HCT116 (cell line): ENCODE measurements at regions not wholly inside any gene's neighbourhood (a gene's known extent, or its start where the extent isn't known, plus 50 kb on each side); places are given as distances from the start of the nearest gene placed in this dataset.

ENCODE experiments used
- CBX3 ChIP-seq: IDR thresholded peaks from 2 replicates; pipeline ENCODE4 v1.6.1; 2012; ENCODE audit warnings: low read depth
- CEBPB ChIP-seq: IDR thresholded peaks from 2 replicates; pipeline ENCODE4 v1.6.1; 2012; ENCODE audit warnings: low read depth
- CTCF ChIP-seq, 3 experiments: fragments of 200-600 bp in 1 of 3; sonication (generic) in 1 of 3; IDR thresholded peaks in 2 of 3; conservative IDR thresholded peaks in 1 of 3; 2 replicates each; pipeline ENCODE4 v1.5.1; 2012 to 2017; ENCODE audit warnings: low read depth in 2 of 3, low read length in 2 of 3, antibody characterized with exemption in 1 of 3, borderline replicate concordance in 1 of 3, control low read depth in 1 of 3, mild to moderate bottlenecking in 1 of 3, mixed read lengths in 1 of 3, mixed run types in 1 of 3, moderate library complexity in 1 of 3; ENCODE audit not compliant: insufficient read depth in 1 of 3
- ELF1 ChIP-seq: IDR thresholded peaks from 2 replicates; pipeline ENCODE4 v1.6.1; 2012; ENCODE audit warnings: low read depth, borderline replicate concordance
- RAD21 ChIP-seq: IDR thresholded peaks from 2 replicates; pipeline ENCODE4 v1.6.1; 2012; ENCODE audit warnings: low read depth, mild to moderate bottlenecking
- REST ChIP-seq: IDR thresholded peaks from 2 replicates; pipeline ENCODE4 v1.6.1; 2012; ENCODE audit warnings: low read depth
- SIN3A ChIP-seq: IDR thresholded peaks from 2 replicates; pipeline ENCODE4 v1.6.1; 2012; ENCODE audit warnings: low read depth
- SP1 ChIP-seq: IDR thresholded peaks from 2 replicates; pipeline ENCODE4 v1.6.1; 2012; ENCODE audit warnings: low read depth
- YY1 ChIP-seq: IDR thresholded peaks from 2 replicates; pipeline ENCODE4 v1.6.1; 2011; ENCODE audit warnings: low read length, low read depth, moderate library complexity, mild to moderate bottlenecking; ENCODE audit not compliant: insufficient replicate concordance; ENCODE audit errors: extremely low read depth

GRCh38 chr10:21364196-21365114 lies 161.0 kb downstream of the SKIDA1 start (continued):
- TF ChIP-seq REST (no peak), CTCF (IDR thresholded peaks at IDR 0.05 in 2 of 3, conservative IDR thresholded peaks at IDR 0.05 in 1 of 3; ENCODE audit: borderline replicate concordance in 1 of 3, insufficient read depth in 1 of 3, low read depth in 2 of 3, low read length in 2 of 3) (no peak), CBX3 (peak; percentile 72), ELF1 (no peak), YY1 (peak; percentile 42), CEBPB (no peak), SP1 (peak; percentile 93), RAD21 (no peak; the same call in 1 of the 2 replicates), SIN3A (peak; percentile 81; the same call in 1 of the 2 replicates)
